ENCODE measurements at regions not wholly inside any gene's neighbourhood (a gene's known extent, or its start where the extent isn't known, plus 50 kb on each side); places are given as distances from the start of the nearest gene placed in this dataset.
A peak's percentile ranks its signal among the peaks of the same experiment; 100 is the strongest.

- Mint-ChIP-seq H3K27ac (no peak overlapping the region), H3K4me3 (no peak overlapping the region), H3K4me1 (ENCODE audit: low read depth) (no peaks in the 10 kb centered on the region), H3K36me3 (ENCODE audit: low read depth) (no peaks in the 10 kb centered on the region), H3K27me3 (peaks cover 5% of the 10 kb centered on the region), H3K9me3 (no peaks in the 10 kb centered on the region)
- intact Hi-C loops (cut with micrococcal nuclease) = no loop called here
- ChIA-PET POLR2A (no interaction called here), CTCF (interaction anchor here (0.6 to 1.5 kb wide), 3 partner anchors 9 to 188 kb away, joined by 3 to 7 read pairs (median 3); no protein-coding TSS in a partner anchor)
- TF ChIP-seq, protein P1, sequence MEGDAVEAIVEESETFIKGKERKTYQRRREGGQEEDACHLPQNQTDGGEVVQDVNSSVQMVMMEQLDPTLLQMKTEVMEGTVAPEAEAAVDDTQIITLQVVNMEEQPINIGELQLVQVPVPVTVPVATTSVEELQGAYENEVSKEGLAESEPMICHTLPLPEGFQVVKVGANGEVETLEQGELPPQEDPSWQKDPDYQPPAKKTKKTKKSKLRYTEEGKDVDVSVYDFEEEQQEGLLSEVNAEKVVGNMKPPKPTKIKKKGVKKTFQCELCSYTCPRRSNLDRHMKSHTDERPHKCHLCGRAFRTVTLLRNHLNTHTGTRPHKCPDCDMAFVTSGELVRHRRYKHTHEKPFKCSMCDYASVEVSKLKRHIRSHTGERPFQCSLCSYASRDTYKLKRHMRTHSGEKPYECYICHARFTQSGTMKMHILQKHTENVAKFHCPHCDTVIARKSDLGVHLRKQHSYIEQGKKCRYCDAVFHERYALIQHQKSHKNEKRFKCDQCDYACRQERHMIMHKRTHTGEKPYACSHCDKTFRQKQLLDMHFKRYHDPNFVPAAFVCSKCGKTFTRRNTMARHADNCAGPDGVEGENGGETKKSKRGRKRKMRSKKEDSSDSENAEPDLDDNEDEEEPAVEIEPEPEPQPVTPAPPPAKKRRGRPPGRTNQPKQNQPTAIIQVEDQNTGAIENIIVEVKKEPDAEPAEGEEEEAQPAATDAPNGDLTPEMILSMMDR (IDR thresholded peaks at IDR 0.05) = no peak
- ATAC-seq (peak; percentile 37), DNase-seq (no peak)
Measured at GRCh38 chr10:118505363-118505762, 90.1 kb downstream of the PRLHR start.

- H3K36me3 Mint-ChIP-seq (ENCODE audit: low read depth) = no peaks in the 10 kb centered on the region
- no peak overlapping the region for H3K27ac Mint-ChIP-seq
- intact Hi-C loops (cut with micrococcal nuclease) = no loop called here
- DNase-seq = no peak
- no peaks in the 10 kb centered on the region for H3K9me3 Mint-ChIP-seq
- ATAC-seq = no peak
- ChIA-PET CTCF (interaction anchor here (0.6 to 1.5 kb wide), 4 partner anchors 9 to 440 kb away, joined by 3 to 7 read pairs (median 3); no protein-coding TSS in a partner anchor), POLR2A (no interaction called here)
- H3K4me3 Mint-ChIP-seq = no peak overlapping the region
- H3K27me3 Mint-ChIP-seq = peaks cover 5% of the 10 kb centered on the region
- TF ChIP-seq, protein P1 (IDR thresholded peaks at IDR 0.05) = no peak
- H3K4me1 Mint-ChIP-seq (ENCODE audit: low read depth) = no peaks in the 10 kb centered on the region
Measured at GRCh38 chr10:118504467-118505205, 90.8 kb downstream of the PRLHR start.

GRCh38 chr10:118504044-118504443, 91.4 kb downstream of the PRLHR start:
- no peaks in the 10 kb centered on the region for H3K4me1 Mint-ChIP-seq (ENCODE audit: low read depth)
- TF ChIP-seq, protein P1 (IDR thresholded peaks at IDR 0.05) = no peak
- ATAC-seq (no peak), DNase-seq (no peak)
- no peaks in the 10 kb centered on the region for H3K36me3 Mint-ChIP-seq (ENCODE audit: low read depth)
- ChIA-PET CTCF (interaction anchor here (1.2 kb wide), 1 partner anchor 8 kb away, joined by 3 read pairs; no protein-coding TSS in a partner anchor), POLR2A (no interaction called here)
- H3K4me3 Mint-ChIP-seq = no peak overlapping the region
- intact Hi-C loops (cut with micrococcal nuclease) = no loop called here
- H3K27me3 Mint-ChIP-seq = peaks cover 8% of the 10 kb centered on the region
- H3K9me3 Mint-ChIP-seq = no peaks in the 10 kb centered on the region
- H3K27ac Mint-ChIP-seq = no peak overlapping the region

DNA sequence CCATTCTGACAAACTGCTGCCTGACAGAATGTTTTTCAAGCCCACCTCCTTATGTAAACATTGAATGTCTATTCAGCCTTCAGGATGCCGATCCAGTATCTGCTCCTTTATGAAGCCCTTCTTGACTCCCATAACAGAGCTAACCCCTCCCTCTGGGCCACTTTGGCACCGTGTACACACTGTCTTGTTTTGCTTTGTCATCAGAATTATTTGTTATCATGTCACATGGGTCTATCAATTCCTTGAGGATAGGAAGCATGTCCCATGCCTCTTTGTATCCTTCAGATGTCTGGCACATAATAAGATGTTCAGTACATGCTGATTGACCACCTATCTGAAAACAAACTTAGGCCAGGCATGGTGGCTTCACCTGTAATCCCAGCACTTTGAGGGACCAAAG, 92.3 kb downstream of the PRLHR start:
- Mint-ChIP-seq H3K9me3 (no peaks in the 10 kb centered on the region), H3K27me3 (peaks cover 8% of the 10 kb centered on the region), H3K4me3 (no peak overlapping the region), H3K36me3 (ENCODE audit: low read depth) (no peaks in the 10 kb centered on the region), H3K27ac (no peak overlapping the region), H3K4me1 (ENCODE audit: low read depth) (no peaks in the 10 kb centered on the region)
- ATAC-seq = no peak
- intact Hi-C loops (cut with micrococcal nuclease) = no loop called here
- ChIA-PET CTCF (no interaction called here), POLR2A (no interaction called here)
- TF ChIP-seq, protein P1 (IDR thresholded peaks at IDR 0.05) = no peak
- DNase-seq = no peak

DNA sequence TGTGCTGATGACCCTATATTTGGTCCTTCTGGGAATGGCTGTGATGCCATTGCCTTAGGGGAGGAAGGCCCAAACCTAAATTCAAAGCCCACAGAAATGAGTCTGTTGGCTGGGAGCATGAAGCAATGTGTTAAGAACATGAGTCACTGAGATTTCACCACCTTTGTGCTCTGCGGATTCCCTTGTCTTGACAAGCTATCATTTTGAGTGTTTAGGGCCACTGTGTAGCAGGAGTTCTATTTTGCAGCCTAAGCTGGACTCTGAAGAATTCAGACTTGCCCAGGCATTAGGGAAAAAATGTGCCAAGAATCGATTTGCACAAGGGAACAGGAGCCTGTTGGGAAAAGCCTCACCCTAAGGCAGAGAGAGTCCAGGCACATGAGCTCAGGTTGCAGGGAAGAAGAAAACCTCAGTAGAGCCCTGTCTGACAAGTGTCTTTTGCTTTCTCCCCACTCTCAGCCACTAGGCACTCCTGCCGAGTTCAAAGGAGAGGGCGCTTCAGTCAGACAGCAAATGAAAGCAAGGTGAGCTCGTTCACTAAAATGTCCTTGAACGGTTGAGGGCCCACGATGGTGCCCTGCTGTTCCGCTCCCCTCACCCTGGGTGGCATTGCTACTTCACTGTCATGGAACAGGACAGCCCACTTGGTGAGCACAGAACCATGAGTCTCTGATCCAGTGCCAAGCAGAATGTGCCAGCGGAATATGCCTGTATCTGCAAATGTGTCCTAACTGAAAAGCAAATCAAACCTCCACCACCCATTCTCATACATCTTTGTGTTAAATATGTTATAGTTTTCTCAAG, 93.6 kb downstream of the PRLHR start:
- peaks cover 20% of the 10 kb centered on the region for H3K27me3 Mint-ChIP-seq
- ChIA-PET POLR2A (no interaction called here), CTCF (no interaction called here)
- H3K4me1 Mint-ChIP-seq (ENCODE audit: low read depth) = no peaks in the 10 kb centered on the region
- H3K4me3 Mint-ChIP-seq = no peak overlapping the region
- TF ChIP-seq, protein P1 (IDR thresholded peaks at IDR 0.05) = no peak
- ATAC-seq (no peak), DNase-seq (no peak)
- H3K27ac Mint-ChIP-seq = no peak overlapping the region
- no peaks in the 10 kb centered on the region for H3K9me3 Mint-ChIP-seq
- intact Hi-C loops (cut with micrococcal nuclease) = no loop called here
- no peaks in the 10 kb centered on the region for H3K36me3 Mint-ChIP-seq (ENCODE audit: low read depth)
